HCT116 (cell line): ENCODE measurements at regions not wholly inside any gene's neighbourhood (a gene's known extent, or its start where the extent isn't known, plus 50 kb on each side); places are given as distances from the start of the nearest gene placed in this dataset.

Experiments used
- ATAC-seq: fragments of 200-7000 bp; cut with Tn5 transposase; 2 replicates; pipeline ENCODE4 v1.9.1; 2020; ENCODE audit warnings: mild to moderate bottlenecking, moderate library complexity
- BruUV-seq: library from RNA; stranded (reverse); fragments of 400-500 nt; replicated peaks from 2 replicates; lab custom pipeline; 2021; lab: Mats Ljungman, UMichigan
- CTCF ChIA-PET: fragments of 300-600 bp; sonication (Branson Sonifier 250); formaldehyde crosslinking; loops from one replicate; lab custom pipeline; 2021; ENCODE audit warnings: antibody characterized with exemption; lab: Charles Lee
- POLR2A ChIA-PET: fragments of 300-600, 350-600 bp; sonication (Branson Sonifier 250); formaldehyde crosslinking; loops from one replicate; lab custom pipeline; 2021; ENCODE audit warnings: antibody characterized with exemption; lab: Charles Lee
- RAD21 ChIA-PET, 2 experiments: fragments of 300-600 bp; sonication (Branson Sonifier 250); formaldehyde crosslinking; loops; one replicate each; lab custom pipeline; 2023; ENCODE audit warnings: low total read pairs in 2 of 2; ENCODE audit not compliant: uncharacterized antibody in 2 of 2, unreplicated experiment in 2 of 2, low non-redundant PET in 1 of 2; lab: Charles Lee
- DNase-seq: peaks from one replicate; pipeline ENCODE4 v3.0.0-alpha.2; 2010; ENCODE audit warnings: low read depth, low spot score
- H2AFZ ChIP-seq: fragments of 200-600 bp; shearing (Covaris generic), sonication (generic); 2 replicates; pipeline ENCODE4 v1.6.1; 2017; ENCODE audit warnings: low read depth, mixed run types, mixed read lengths, antibody characterized with exemption, low read length; ENCODE audit not compliant: poor library complexity, severe bottlenecking
- H3K27ac ChIP-seq: 2 replicates; pipeline ENCODE4 v1.5.1; 2012; ENCODE audit warnings: low read depth, low read length
- H3K27me3 ChIP-seq: fragments of 200-600 bp; sonication (generic); 2 replicates; pipeline ENCODE4 v1.6.1; 2016; ENCODE audit warnings: mixed run types, low read length, mixed read lengths; ENCODE audit not compliant: insufficient read depth
- H3K36me3 ChIP-seq, 2 experiments: fragments of 200-500 bp in 1 of 2; fragments of 200-600 bp in 1 of 2; sonication (Bioruptor generic) in 1 of 2; sonication (generic) in 1 of 2; 2 replicates each; pipeline versions ENCODE4 v1.5.1 to v1.6.1; 2014 to 2016; ENCODE audit warnings: low read length in 2 of 2, inconsistent platforms in 1 of 2, mixed read lengths in 1 of 2, mixed run types in 1 of 2; ENCODE audit not compliant: insufficient read depth in 2 of 2, control insufficient read depth in 1 of 2
- H3K4me1 ChIP-seq, 2 experiments: fragments of 200-600 bp in 1 of 2; sonication (generic) in 1 of 2; 2 replicates each; pipeline versions ENCODE4 v1.5.1 to v1.6.1; 2012 to 2017; ENCODE audit warnings: low read length in 2 of 2, inconsistent platforms in 1 of 2, mild to moderate bottlenecking in 1 of 2, mixed read lengths in 1 of 2, mixed run types in 1 of 2, moderate library complexity in 1 of 2; ENCODE audit not compliant: insufficient read depth in 2 of 2, control insufficient read depth in 1 of 2
- H3K4me2 ChIP-seq: fragments of 200-600 bp; sonication (generic); 2 replicates; pipeline ENCODE4 v1.6.1; 2017; ENCODE audit warnings: mixed run types, low read length, mixed read lengths
- H3K4me3 ChIP-seq, 2 experiments: fragments of 200-600 bp in 1 of 2; sonication (generic) in 1 of 2; replicated peaks in 1 of 2; 2 replicates each; pipeline ENCODE4 v1.5.1; 2011 to 2016; ENCODE audit warnings: low read length in 2 of 2, control low read depth in 1 of 2, low read depth in 1 of 2, mild to moderate bottlenecking in 1 of 2, mixed read lengths in 1 of 2, mixed run types in 1 of 2
- H3K79me2 ChIP-seq: fragments of 200-600 bp; sonication (generic); 2 replicates; pipeline ENCODE4 v1.6.1; 2017; ENCODE audit warnings: mild to moderate bottlenecking, mixed run types, low read length, moderate library complexity, mixed read lengths; ENCODE audit not compliant: insufficient read depth
- H3K9ac ChIP-seq: fragments of 200-600 bp; sonication (generic); 2 replicates; pipeline ENCODE4 v1.6.1; 2016; ENCODE audit warnings: low read length, mixed read lengths
- H3K9me2 ChIP-seq: fragments of 200-600 bp; sonication (generic), shearing (Covaris generic); 2 replicates; pipeline ENCODE4 v1.6.1; 2017; ENCODE audit warnings: mixed run types, mild to moderate bottlenecking, moderate library complexity; ENCODE audit not compliant: insufficient read depth
- H3K9me3 ChIP-seq, 2 experiments: fragments of 200-500 bp in 1 of 2; fragments of 200-600 bp in 1 of 2; sonication (Bioruptor generic) in 1 of 2; sonication (generic) in 1 of 2; 2 replicates each; pipeline ENCODE4 v1.6.1; 2014 to 2017; ENCODE audit warnings: low read length in 2 of 2, mixed read lengths in 2 of 2, inconsistent platforms in 1 of 2, low read depth in 1 of 2, mild to moderate bottlenecking in 1 of 2, mixed run types in 1 of 2, moderate library complexity in 1 of 2; ENCODE audit not compliant: control insufficient read depth in 1 of 2, insufficient read depth in 1 of 2
- H4K20me1 ChIP-seq: fragments of 200-600 bp; sonication (generic), shearing (Covaris generic); 2 replicates; pipeline ENCODE4 v1.6.1; 2017; ENCODE audit warnings: mixed run types, mild to moderate bottlenecking, moderate library complexity; ENCODE audit not compliant: insufficient read depth
- ATF3 ChIP-seq: IDR thresholded peaks from 2 replicates; pipeline ENCODE4 v1.6.1; 2012
- CTCF ChIP-seq, 3 experiments: fragments of 200-600 bp in 1 of 3; sonication (generic) in 1 of 3; IDR thresholded peaks in 2 of 3; conservative IDR thresholded peaks in 1 of 3; 2 replicates each; pipeline ENCODE4 v1.5.1; 2012 to 2017; ENCODE audit warnings: low read depth in 2 of 3, low read length in 2 of 3, antibody characterized with exemption in 1 of 3, borderline replicate concordance in 1 of 3, control low read depth in 1 of 3, mild to moderate bottlenecking in 1 of 3, mixed read lengths in 1 of 3, mixed run types in 1 of 3, moderate library complexity in 1 of 3; ENCODE audit not compliant: insufficient read depth in 1 of 3
- EGR1 ChIP-seq: IDR thresholded peaks from 2 replicates; pipeline ENCODE4 v1.6.1; 2012; ENCODE audit warnings: low read depth
- EZH2 ChIP-seq: fragments of 200-600 bp; sonication (generic); IDR thresholded peaks from 2 replicates; pipeline ENCODE4 v1.6.1; 2017; ENCODE audit warnings: antibody characterized with exemption, mixed run types
- EZH2phosphoT487 ChIP-seq: fragments of 200-600 bp; IDR thresholded peaks from 2 replicates; pipeline ENCODE4 v1.6.1; 2018; ENCODE audit warnings: antibody characterized with exemption, borderline replicate concordance
- FOSL1 ChIP-seq: IDR thresholded peaks from 2 replicates; pipeline ENCODE4 v1.6.1; 2012; ENCODE audit warnings: low read depth
- POLR2AphosphoS5 ChIP-seq: IDR thresholded peaks from 2 replicates; pipeline ENCODE4 v1.6.1; 2011; ENCODE audit warnings: mild to moderate bottlenecking, low read depth, low read length, moderate library complexity
- RAD21 ChIP-seq: IDR thresholded peaks from 2 replicates; pipeline ENCODE4 v1.6.1; 2012; ENCODE audit warnings: low read depth, mild to moderate bottlenecking
- REST ChIP-seq: IDR thresholded peaks from 2 replicates; pipeline ENCODE4 v1.6.1; 2012; ENCODE audit warnings: low read depth
- SIN3A ChIP-seq: IDR thresholded peaks from 2 replicates; pipeline ENCODE4 v1.6.1; 2012; ENCODE audit warnings: low read depth
- SP1 ChIP-seq: IDR thresholded peaks from 2 replicates; pipeline ENCODE4 v1.6.1; 2012; ENCODE audit warnings: low read depth
- SRF ChIP-seq: IDR thresholded peaks from 2 replicates; pipeline ENCODE4 v1.6.1; 2012; ENCODE audit warnings: low read depth
- YY1 ChIP-seq: IDR thresholded peaks from 2 replicates; pipeline ENCODE4 v1.6.1; 2011; ENCODE audit warnings: low read length, low read depth, moderate library complexity, mild to moderate bottlenecking; ENCODE audit not compliant: insufficient replicate concordance; ENCODE audit errors: extremely low read depth
- ZBTB33 ChIP-seq: IDR thresholded peaks from 2 replicates; pipeline ENCODE4 v1.6.1; 2011; ENCODE audit warnings: mild to moderate bottlenecking, low read length, moderate library complexity; ENCODE audit not compliant: insufficient replicate concordance; ENCODE audit errors: extremely low read depth
- ZFX ChIP-seq: fragments of 450-650 bp; IDR thresholded peaks from 2 replicates; pipeline ENCODE4 v1.6.1; 2017
- intact Hi-C: fragments of 100-400 bp; cut with micrococcal nuclease; formaldehyde crosslinking; loops from 2 replicates; pipeline ENCODE4 v1.10.0; 2022

GRCh38 chr16:9508328-9508936 is 417.0 kb downstream of the HAPSTR1 start:
- CTCF ChIA-PET, result no interaction called here
- BruUV-seq, result no TSS peak
- intact Hi-C loops, result no loop called here

More at GRCh38 chr16:9508328-9508936, 417.0 kb downstream of the HAPSTR1 start:
- POLR2A ChIA-PET, result no interaction called here
- Histone ChIP-seq H3K79me2 (no peaks in the 10 kb centered on the region), H3K4me3 (no peak overlapping the region), H4K20me1 (no peaks in the 10 kb centered on the region), H3K27ac (no peak overlapping the region), H3K27me3 (no peaks in the 10 kb centered on the region), H3K36me3 (no peaks in the 10 kb centered on the region), H3K9ac (no peak overlapping the region), H2AFZ (no peak overlapping the region), H3K4me1 (no peaks in the 10 kb centered on the region), H3K9me3 (no peaks in the 10 kb centered on the region), H3K4me2 (no peak overlapping the region), H3K9me2 (no peaks in the 10 kb centered on the region)
- RAD21 ChIA-PET, result no interaction called here
- DNase-seq, result no peak
- ATAC-seq, result no peak
- TF ChIP-seq RAD21 (no peak), YY1 (no peak), EZH2phosphoT487 (no peak), SIN3A (no peak), ZFX (no peak), POLR2AphosphoS5 (no peak), EGR1 (no peak), EZH2 (no peak), SP1 (no peak), REST (no peak), FOSL1 (no peak), SRF (no peak), CTCF (IDR thresholded peaks at IDR 0.05 in 2 of 3, conservative IDR thresholded peaks at IDR 0.05 in 1 of 3; ENCODE audit: borderline replicate concordance in 1 of 3, insufficient read depth in 1 of 3, low read depth in 2 of 3, low read length in 2 of 3) (no peak), ZBTB33 (no peak), ATF3 (no peak)
